GM12878 (cell line): ENCODE measurements at regions not wholly inside any gene's neighbourhood (a gene's known extent, or its start where the extent isn't known, plus 50 kb on each side); places are given as distances from the start of the nearest gene placed in this dataset.

Source experiments
- CREB1 ChIP-seq: IDR thresholded peaks from 2 replicates; pipeline ENCODE4 v1.6.1; 2012; ENCODE audit warnings: low read depth, mild to moderate bottlenecking, inconsistent platforms
- EGR1 ChIP-seq, 2 experiments: IDR thresholded peaks; 1 replicate in 1 of 2; 2 replicates in 1 of 2; pipeline ENCODE4 v1.6.1; 2011 to 2012; ENCODE audit warnings: low read depth in 2 of 2, low read length in 2 of 2, borderline replicate concordance in 1 of 2, mild to moderate bottlenecking in 1 of 2, moderate library complexity in 1 of 2
- EP300 ChIP-seq, 2 experiments: fragments of 150-350 bp in 1 of 2; IDR thresholded peaks; 2 replicates each; pipeline ENCODE4 v1.6.1; 2011 to 2012; ENCODE audit warnings: low read depth in 2 of 2, low read length in 2 of 2, borderline replicate concordance in 1 of 2, improper control_type of control experiment in 1 of 2, inconsistent platforms in 1 of 2; ENCODE audit not compliant: control insufficient read depth in 1 of 2
- TF ChIP-seq, protein P1 (sequence below): IDR thresholded peaks from 2 replicates; pipeline ENCODE4 v1.6.1; 2011; ENCODE audit warnings: low read depth, mild to moderate bottlenecking, low read length, moderate library complexity, borderline replicate concordance; ENCODE audit errors: extremely low read depth
- TF ChIP-seq, protein P2 (sequence below): IDR thresholded peaks from 2 replicates; pipeline ENCODE4 v1.6.1; 2011; ENCODE audit warnings: low read depth, low read length, improper control_type of control experiment, borderline replicate concordance
- TF ChIP-seq, protein P3 (sequence below): IDR thresholded peaks from 2 replicates; pipeline ENCODE4 v1.6.1; 2012; ENCODE audit warnings: low read length, inconsistent platforms

- TF ChIP-seq EP300 (IDR thresholded peaks at IDR 0.05; ENCODE audit: borderline replicate concordance in 1 of 2, control insufficient read depth in 1 of 2, low read depth in 2 of 2, low read length in 2 of 2) (no peak), CREB1 (no peak), EGR1 (IDR thresholded peaks at IDR 0.05; ENCODE audit: borderline replicate concordance in 1 of 2, low read depth in 2 of 2, low read length in 2 of 2) (no peak)
- TF ChIP-seq, protein P1, sequence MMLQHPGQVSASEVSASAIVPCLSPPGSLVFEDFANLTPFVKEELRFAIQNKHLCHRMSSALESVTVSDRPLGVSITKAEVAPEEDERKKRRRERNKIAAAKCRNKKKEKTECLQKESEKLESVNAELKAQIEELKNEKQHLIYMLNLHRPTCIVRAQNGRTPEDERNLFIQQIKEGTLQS, result no peak
- TF ChIP-seq, protein P2, sequence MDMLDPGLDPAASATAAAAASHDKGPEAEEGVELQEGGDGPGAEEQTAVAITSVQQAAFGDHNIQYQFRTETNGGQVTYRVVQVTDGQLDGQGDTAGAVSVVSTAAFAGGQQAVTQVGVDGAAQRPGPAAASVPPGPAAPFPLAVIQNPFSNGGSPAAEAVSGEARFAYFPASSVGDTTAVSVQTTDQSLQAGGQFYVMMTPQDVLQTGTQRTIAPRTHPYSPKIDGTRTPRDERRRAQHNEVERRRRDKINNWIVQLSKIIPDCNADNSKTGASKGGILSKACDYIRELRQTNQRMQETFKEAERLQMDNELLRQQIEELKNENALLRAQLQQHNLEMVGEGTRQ, result no peak
- TF ChIP-seq, protein P3, sequence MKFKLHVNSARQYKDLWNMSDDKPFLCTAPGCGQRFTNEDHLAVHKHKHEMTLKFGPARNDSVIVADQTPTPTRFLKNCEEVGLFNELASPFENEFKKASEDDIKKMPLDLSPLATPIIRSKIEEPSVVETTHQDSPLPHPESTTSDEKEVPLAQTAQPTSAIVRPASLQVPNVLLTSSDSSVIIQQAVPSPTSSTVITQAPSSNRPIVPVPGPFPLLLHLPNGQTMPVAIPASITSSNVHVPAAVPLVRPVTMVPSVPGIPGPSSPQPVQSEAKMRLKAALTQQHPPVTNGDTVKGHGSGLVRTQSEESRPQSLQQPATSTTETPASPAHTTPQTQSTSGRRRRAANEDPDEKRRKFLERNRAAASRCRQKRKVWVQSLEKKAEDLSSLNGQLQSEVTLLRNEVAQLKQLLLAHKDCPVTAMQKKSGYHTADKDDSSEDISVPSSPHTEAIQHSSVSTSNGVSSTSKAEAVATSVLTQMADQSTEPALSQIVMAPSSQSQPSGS, result no peak
Observed at GRCh38 chr7:142332421-142332820, 74.6 kb upstream of the PRSS58 start.
